Activated effector memory CD4-positive, alpha-beta T cell treated with Interleukin-2 at 50 U/mL for 16 hours (primary cell): ENCODE measurements at regions not wholly inside any gene's neighbourhood (a gene's known extent, or its start where the extent isn't known, plus 50 kb on each side); places are given as distances from the start of the nearest gene placed in this dataset.
"Not testable (repeated sequence)": the region's sequence is repeated elsewhere in the genome, so short reads cannot be mapped to it uniquely, and the experiment has no call there.

ENCODE experiments used
- DNase-seq: peaks from one replicate; pipeline ENCODE4 v3.0.0-alpha.2; 2020

GRCh38 chr13:73171271-73171682 lies 112.5 kb downstream of the KLF5 start:
- DNase-seq = no peak

GRCh38 chr13:73169971-73170370 lies 111.2 kb downstream of the KLF5 start:
- DNase-seq = no peak

GRCh38 chr13:73168953-73169401 lies 110.2 kb downstream of the KLF5 start:
- DNase-seq = no peak

- no peak for DNase-seq
These were observed 109.6 kb downstream of the KLF5 start for GRCh38 chr13:73168226-73168952.

GRCh38 chr13:73167028-73167820 lies 108.4 kb downstream of the KLF5 start:
- no peak for DNase-seq

GRCh38 chr13:73166204-73166603 lies 107.4 kb downstream of the KLF5 start:
- DNase-seq = no peak

- DNase-seq = no peak
These were observed 104.4 kb downstream of the KLF5 start for GRCh38 chr13:73162912-73163911.

- not testable (repeated sequence) for DNase-seq
These were observed 101.7 kb downstream of the KLF5 start for GRCh38 chr13:73160371-73161031.

GRCh38 chr13:73158851-73159250 lies 100.0 kb downstream of the KLF5 start:
- DNase-seq = no peak

- DNase-seq = no peak
These were observed 98.2 kb downstream of the KLF5 start for GRCh38 chr13:73157031-73157430.

- DNase-seq = no peak
These were observed 87.9 kb downstream of the KLF5 start for GRCh38 chr13:73146707-73147106.

- DNase-seq = no peak
These were observed 83.3 kb downstream of the KLF5 start for GRCh38 chr13:73142071-73142470.

- no peak for DNase-seq
These were observed 82.5 kb downstream of the KLF5 start for GRCh38 chr13:73141292-73141771.

- DNase-seq = no peak
These were observed 82.0 kb downstream of the KLF5 start for GRCh38 chr13:73140801-73141200.

- DNase-seq = no peak
These were observed 80.1 kb downstream of the KLF5 start for GRCh38 chr13:73138638-73139491.

- DNase-seq = no peak
These were observed 79.5 kb downstream of the KLF5 start for GRCh38 chr13:73138276-73138637.

GRCh38 chr13:73136776-73137175 lies 78.0 kb downstream of the KLF5 start:
- DNase-seq = no peak

- DNase-seq = no peak
These were observed 74.7 kb downstream of the KLF5 start for GRCh38 chr13:73133531-73133930.

- no peak for DNase-seq
These were observed 72.4 kb downstream of the KLF5 start for GRCh38 chr13:73131247-73131646.

GRCh38 chr13:73129023-73129422 lies 70.2 kb downstream of the KLF5 start:
- no peak for DNase-seq
